Activated CD4-positive, alpha-beta T cell treated with anti-CD3 and anti-CD28 coated beads, Interleukin-2, amount 10 ng/mL, durations not matched to agents 7 days and 5 days (primary cell): ENCODE measurements at regions not wholly inside any gene's neighbourhood (a gene's known extent, or its start where the extent isn't known, plus 50 kb on each side); places are given as distances from the start of the nearest gene placed in this dataset.

Experiments
- CTCF ChIA-PET: fragments of 350-600 bp; sonication (Branson Sonifier 250); formaldehyde crosslinking; loops from one replicate; lab custom pipeline; 2021; ENCODE audit warnings: antibody characterized with exemption; lab: Charles Lee
- POLR2A ChIA-PET: fragments of 350-600 bp; sonication (Branson Sonifier 250); formaldehyde crosslinking; loops from one replicate; lab custom pipeline; 2021; ENCODE audit warnings: antibody characterized with exemption; lab: Charles Lee
- DNase-seq: peaks from one replicate; pipeline ENCODE4 v3.0.0-alpha.2; 2020
- H3K27ac Mint-ChIP-seq: one replicate; pipeline ENCODE4 v1.8.0; 2021; ENCODE audit warnings: mild to moderate bottlenecking, moderate library complexity, mixed read lengths
- H3K27me3 Mint-ChIP-seq: one replicate; pipeline ENCODE4 v1.8.0; 2021; ENCODE audit warnings: mixed read lengths
- H3K36me3 Mint-ChIP-seq: one replicate; pipeline ENCODE4 v1.8.0; 2021; ENCODE audit warnings: low read depth, mixed read lengths
- H3K4me1 Mint-ChIP-seq: one replicate; pipeline ENCODE4 v1.8.0; 2021; ENCODE audit warnings: mixed read lengths
- H3K4me3 Mint-ChIP-seq: one replicate; pipeline ENCODE4 v1.8.0; 2021; ENCODE audit warnings: mild to moderate bottlenecking, moderate library complexity, mixed read lengths
- H3K9me3 Mint-ChIP-seq: one replicate; pipeline ENCODE4 v1.8.0; 2021; ENCODE audit warnings: mixed read lengths

- no peaks in the 10 kb centered on the region for H3K36me3 Mint-ChIP-seq
- H3K27me3 Mint-ChIP-seq: peaks cover 46% of the 10 kb centered on the region
- no peak overlapping the region for H3K4me3 Mint-ChIP-seq
- DNase-seq: no peak
- ChIA-PET POLR2A (no interaction called here), CTCF (interaction anchor here (0.6 kb wide), 1 partner anchor 172 kb away, joined by 3 read pairs; no protein-coding TSS in a partner anchor)
- no peak overlapping the region for H3K27ac Mint-ChIP-seq
- no peaks in the 10 kb centered on the region for H3K4me1 Mint-ChIP-seq
- H3K9me3 Mint-ChIP-seq: peaks cover 5% of the 10 kb centered on the region
Measured at GRCh38 chr10:14403359-14403758, 72.6 kb upstream of the FRMD4A start.

DNA sequence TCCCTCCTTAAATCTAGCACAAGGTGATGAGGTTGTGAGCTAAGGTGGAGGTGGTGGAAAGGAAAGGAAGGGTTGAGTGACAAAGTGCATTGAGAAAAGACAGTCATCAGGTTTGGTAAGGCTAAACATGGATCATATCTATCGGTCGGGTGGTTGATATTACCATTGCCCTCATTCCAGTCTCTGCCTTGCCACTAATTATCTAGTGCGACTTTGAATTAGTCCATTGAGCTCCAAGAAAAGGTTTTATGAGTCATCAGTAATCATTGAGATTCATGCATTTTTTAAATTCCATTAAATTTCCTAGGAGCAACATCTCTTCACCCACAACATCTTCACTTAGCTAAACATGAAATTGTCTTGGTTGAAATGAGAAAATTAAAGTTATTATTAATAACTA, 68.9 kb upstream of the FRMD4A start:
- Mint-ChIP-seq H3K4me3 (no peak overlapping the region), H3K36me3 (peaks cover 2% of the 10 kb centered on the region), H3K27me3 (peaks cover 46% of the 10 kb centered on the region), H3K9me3 (peaks cover 9% of the 10 kb centered on the region), H3K4me1 (no peaks in the 10 kb centered on the region), H3K27ac (no peak overlapping the region)
- no peak for DNase-seq
- ChIA-PET CTCF (interaction anchor here (1.6 kb wide), 1 partner anchor 9 kb away, joined by 5 read pairs; no protein-coding TSS in a partner anchor), POLR2A (no interaction called here)

GRCh38 chr10:14397066-14397465, 66.3 kb upstream of the FRMD4A start:
- Mint-ChIP-seq H3K4me3 (no peak overlapping the region), H3K4me1 (no peaks in the 10 kb centered on the region), H3K27ac (no peak overlapping the region), H3K9me3 (peaks cover 15% of the 10 kb centered on the region), H3K36me3 (peaks cover 3% of the 10 kb centered on the region), H3K27me3 (peaks cover 56% of the 10 kb centered on the region)
- no peak for DNase-seq
- ChIA-PET CTCF (interaction anchor here (0.8 kb wide), 1 partner anchor 56 kb away, joined by 3 read pairs; no protein-coding TSS in a partner anchor), POLR2A (no interaction called here)

- CTCF ChIA-PET: interaction anchor here (0.8 kb wide), 1 partner anchor 57 kb away, joined by 3 read pairs; no protein-coding TSS in a partner anchor
- peaks cover 15% of the 10 kb centered on the region for H3K9me3 Mint-ChIP-seq
- peaks cover 1% of the 10 kb centered on the region for H3K4me1 Mint-ChIP-seq
- DNase-seq: no peak
- H3K4me3 Mint-ChIP-seq: no peak overlapping the region
- peaks cover 3% of the 10 kb centered on the region for H3K36me3 Mint-ChIP-seq
- no peak overlapping the region for H3K27ac Mint-ChIP-seq
- peaks cover 52% of the 10 kb centered on the region for H3K27me3 Mint-ChIP-seq
- POLR2A ChIA-PET: no interaction called here
Measured at GRCh38 chr10:14396411-14397048, 65.8 kb upstream of the FRMD4A start.

- H3K27me3 Mint-ChIP-seq: peaks cover 42% of the 10 kb centered on the region
- H3K9me3 Mint-ChIP-seq: peaks cover 19% of the 10 kb centered on the region
- H3K27ac Mint-ChIP-seq: no peak overlapping the region
- CTCF ChIA-PET: interaction anchor here (1.3 kb wide), 1 partner anchor 21 kb away, joined by 3 read pairs; no protein-coding TSS in a partner anchor
- peaks cover 6% of the 10 kb centered on the region for H3K36me3 Mint-ChIP-seq
- H3K4me1 Mint-ChIP-seq: peaks cover 24% of the 10 kb centered on the region
- POLR2A ChIA-PET: no interaction called here
- H3K4me3 Mint-ChIP-seq: no peak overlapping the region
- DNase-seq: no peak
Measured at GRCh38 chr10:14394179-14394578, 63.5 kb upstream of the FRMD4A start.

- CTCF ChIA-PET: interaction anchor here (1.1 kb wide), 1 partner anchor 19 kb away, joined by 3 read pairs; no protein-coding TSS in a partner anchor
- Mint-ChIP-seq H3K4me3 (no peak overlapping the region), H3K27ac (no peak overlapping the region), H3K4me1 (peaks cover 36% of the 10 kb centered on the region), H3K27me3 (peaks cover 52% of the 10 kb centered on the region), H3K9me3 (peaks cover 22% of the 10 kb centered on the region), H3K36me3 (peaks cover 16% of the 10 kb centered on the region)
- POLR2A ChIA-PET: no interaction called here
- DNase-seq: no peak
Measured at GRCh38 chr10:14391342-14391741, 60.6 kb upstream of the FRMD4A start.

GRCh38 chr10:14389981-14390590, 59.4 kb upstream of the FRMD4A start:
- peaks cover 16% of the 10 kb centered on the region for H3K36me3 Mint-ChIP-seq
- CTCF ChIA-PET: no interaction called here
- H3K4me3 Mint-ChIP-seq: peak overlapping the region; percentile 14
- H3K27me3 Mint-ChIP-seq: peaks cover 55% of the 10 kb centered on the region
- POLR2A ChIA-PET: no interaction called here
- peaks cover 22% of the 10 kb centered on the region for H3K9me3 Mint-ChIP-seq
- peak; percentile 65 for DNase-seq
- H3K4me1 Mint-ChIP-seq: peaks cover 49% of the 10 kb centered on the region
- peak overlapping the region; percentile 74 for H3K27ac Mint-ChIP-seq

- Mint-ChIP-seq H3K9me3 (peaks cover 5% of the 10 kb centered on the region), H3K4me1 (peaks cover 77% of the 10 kb centered on the region), H3K27ac (peak overlapping the region; percentile 22), H3K4me3 (no peak overlapping the region), H3K36me3 (peaks cover 12% of the 10 kb centered on the region), H3K27me3 (peaks cover 37% of the 10 kb centered on the region)
- ChIA-PET CTCF (no interaction called here), POLR2A (no interaction called here)
- peak; percentile 31 for DNase-seq
Measured at GRCh38 chr10:14385596-14386593, 55.2 kb upstream of the FRMD4A start.

DNA sequence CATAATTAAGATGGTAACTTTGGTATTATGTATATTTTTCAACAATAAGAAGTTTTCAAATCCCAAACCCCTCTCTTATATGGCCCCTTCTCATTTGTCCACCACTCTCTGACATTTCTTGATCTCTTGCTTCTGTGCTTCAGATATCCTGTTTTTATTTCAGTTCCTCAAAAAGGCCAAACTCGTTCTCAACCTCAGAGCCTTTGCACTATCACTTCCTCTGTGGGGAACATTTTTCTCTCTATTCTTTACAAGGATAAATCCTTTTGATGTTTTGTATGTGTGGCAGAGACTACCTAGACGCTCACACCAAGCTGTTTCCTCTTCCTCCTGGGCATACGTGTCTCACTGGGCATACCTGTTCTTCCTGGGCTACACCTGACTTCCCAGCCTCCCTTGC, 54.2 kb upstream of the FRMD4A start:
- DNase-seq: no peak
- Mint-ChIP-seq H3K27me3 (peaks cover 37% of the 10 kb centered on the region), H3K27ac (no peak overlapping the region), H3K9me3 (peaks cover 3% of the 10 kb centered on the region), H3K4me3 (no peak overlapping the region), H3K4me1 (peaks cover 68% of the 10 kb centered on the region), H3K36me3 (peaks cover 10% of the 10 kb centered on the region)
- ChIA-PET CTCF (no interaction called here), POLR2A (no interaction called here)

DNA sequence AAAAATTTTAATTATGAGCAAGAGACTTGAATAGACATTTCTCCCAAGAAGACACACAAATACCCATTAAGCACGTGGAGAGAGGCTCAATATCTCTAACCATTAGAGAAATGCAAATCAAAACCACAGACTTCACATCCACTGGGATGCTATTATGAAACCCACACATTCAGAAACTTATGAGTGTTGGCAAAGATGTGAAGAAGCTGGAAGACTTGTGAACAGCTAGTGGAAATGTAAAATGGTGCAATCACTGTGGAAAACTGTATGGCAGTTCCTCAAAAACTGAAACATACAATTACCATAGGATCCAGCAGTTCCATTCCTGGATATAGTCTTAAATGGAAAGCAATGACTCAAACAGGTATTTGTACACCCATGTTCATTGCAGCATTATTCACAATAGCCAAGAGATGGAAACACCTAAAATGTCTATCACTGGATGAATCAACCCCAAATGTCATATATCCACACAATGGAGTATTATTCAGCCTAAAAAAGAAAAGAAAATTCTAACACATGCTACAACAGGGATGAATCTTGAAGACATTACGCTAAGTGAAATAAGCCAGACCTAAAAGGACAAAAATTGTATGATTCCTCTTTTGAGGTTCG, 53.5 kb upstream of the FRMD4A start:
- CTCF ChIA-PET: interaction anchor here (0.5 kb wide), 1 partner anchor 54 kb away, joined by 3 read pairs; no protein-coding TSS in a partner anchor
- peaks cover 37% of the 10 kb centered on the region for H3K27me3 Mint-ChIP-seq

DNA sequence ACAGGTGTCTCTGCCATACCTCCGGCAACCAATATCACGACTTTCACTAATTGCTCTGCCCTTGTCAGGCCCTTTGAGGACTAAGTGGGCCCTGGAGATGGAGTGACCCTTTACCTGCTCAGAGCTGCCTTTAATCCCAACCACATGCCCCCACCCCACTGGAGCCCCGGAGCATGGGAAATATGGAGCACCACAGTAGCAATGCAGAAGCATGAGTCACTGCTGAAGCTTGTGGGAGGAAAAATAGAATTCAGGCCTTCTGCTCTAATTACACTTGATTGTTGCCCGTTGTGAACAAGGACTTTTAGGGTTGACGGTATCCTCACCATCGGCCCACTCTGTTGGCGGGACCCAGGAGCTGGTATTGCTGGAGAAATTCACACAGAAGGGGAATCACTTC, 52.5 kb upstream of the FRMD4A start:
- peaks cover 5% of the 10 kb centered on the region for H3K36me3 Mint-ChIP-seq
- no peak for DNase-seq
- POLR2A ChIA-PET: no interaction called here
- H3K9me3 Mint-ChIP-seq: no peaks in the 10 kb centered on the region
- CTCF ChIA-PET: interaction anchor here (0.5 kb wide), 2 partner anchors 53 to 987 kb away, joined by 3 read pairs; no protein-coding TSS in a partner anchor
- H3K27me3 Mint-ChIP-seq: peaks cover 38% of the 10 kb centered on the region
- peaks cover 58% of the 10 kb centered on the region for H3K4me1 Mint-ChIP-seq
- peak overlapping the region; percentile 63 for H3K27ac Mint-ChIP-seq
- no peak overlapping the region for H3K4me3 Mint-ChIP-seq

More for the DNA sequence above, 53.5 kb upstream of the FRMD4A start:
- Mint-ChIP-seq H3K36me3 (peaks cover 10% of the 10 kb centered on the region), H3K9me3 (peaks cover 3% of the 10 kb centered on the region), H3K4me3 (no peak overlapping the region), H3K27ac (no peak overlapping the region), H3K4me1 (peaks cover 62% of the 10 kb centered on the region)
- POLR2A ChIA-PET: no interaction called here
- no peak for DNase-seq

GRCh38 chr10:14382531-14382930, 51.8 kb upstream of the FRMD4A start:
- Mint-ChIP-seq H3K4me3 (no peak overlapping the region), H3K27me3 (peaks cover 33% of the 10 kb centered on the region), H3K4me1 (peaks cover 57% of the 10 kb centered on the region), H3K36me3 (no peaks in the 10 kb centered on the region), H3K9me3 (no peaks in the 10 kb centered on the region), H3K27ac (no peak overlapping the region)
- DNase-seq: no peak
- ChIA-PET POLR2A (no interaction called here), CTCF (no interaction called here)
